ENCODE measurements at regions not wholly inside any gene's neighbourhood (a gene's known extent, or its start where the extent isn't known, plus 50 kb on each side); places are given as distances from the start of the nearest gene placed in this dataset.

DNA sequence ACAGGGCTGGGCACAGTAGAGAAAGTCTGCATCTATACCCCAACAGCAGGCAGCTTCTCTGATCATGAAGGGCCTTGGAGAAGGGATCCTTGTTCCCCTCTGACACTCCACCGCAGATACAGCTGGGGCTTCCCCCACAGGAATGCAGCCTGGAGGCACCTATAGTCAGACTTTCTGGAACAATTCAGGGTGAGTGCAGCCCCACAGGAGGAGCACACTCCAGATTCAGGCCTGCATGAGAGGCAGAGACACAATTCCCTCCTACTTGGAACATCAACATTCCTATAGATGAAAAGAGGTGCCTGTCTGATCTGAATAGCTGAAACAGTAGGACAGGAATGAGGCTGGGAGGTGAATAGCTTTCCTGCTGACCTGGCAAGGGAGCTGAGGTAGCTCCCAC, 1298.0 kb upstream of the CNTN5 start:
- no peak for TF ChIP-seq CTCF (conservative IDR thresholded peaks at IDR 0.05; ENCODE audit: control insufficient read depth, insufficient read depth, low read depth, low read length)
- no peak overlapping the region for H3K4me3 ChIP-seq (ENCODE audit: control insufficient read depth, low read depth, low read length)
- no peak for DNase-seq (ENCODE audit: low read depth)

DNA sequence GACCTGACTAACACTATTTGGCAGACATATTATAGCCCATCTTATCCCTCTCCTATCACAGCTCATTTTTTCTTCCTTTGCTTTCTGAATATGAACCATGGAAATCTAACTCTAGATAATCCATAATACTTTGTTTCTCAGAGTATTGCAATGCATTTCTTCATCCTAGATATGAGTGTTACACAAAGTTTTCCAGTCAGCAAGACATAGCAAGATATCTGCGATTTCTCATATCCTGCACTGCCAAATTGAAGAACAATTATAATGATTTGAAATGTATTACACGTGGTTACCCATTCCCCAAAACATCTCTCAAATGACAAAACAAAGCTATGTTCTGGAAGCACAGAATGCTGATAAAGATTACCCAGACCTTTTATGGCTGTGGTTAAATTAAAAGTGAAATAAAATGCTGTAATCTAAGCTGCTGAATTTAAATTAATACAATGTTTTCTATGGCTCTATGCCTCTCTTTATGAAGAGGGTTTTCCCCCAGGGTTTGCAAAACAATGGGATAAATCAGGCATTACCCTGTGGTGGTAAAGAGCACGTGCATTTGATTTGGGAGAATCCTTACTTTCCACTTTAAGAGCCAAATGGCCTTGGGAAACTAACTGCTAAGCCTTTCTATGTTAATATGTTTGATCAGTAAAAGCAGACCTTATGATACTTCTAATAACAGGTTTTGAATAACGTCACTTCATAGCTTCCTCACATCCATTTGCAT, 1291.0 kb upstream of the CNTN5 start:
- no peak for TF ChIP-seq CTCF (conservative IDR thresholded peaks at IDR 0.05; ENCODE audit: control insufficient read depth, insufficient read depth, low read depth, low read length)
- DNase-seq (ENCODE audit: low read depth) = no peak
- H3K4me3 ChIP-seq (ENCODE audit: control insufficient read depth, low read depth, low read length) = no peak overlapping the region

DNA sequence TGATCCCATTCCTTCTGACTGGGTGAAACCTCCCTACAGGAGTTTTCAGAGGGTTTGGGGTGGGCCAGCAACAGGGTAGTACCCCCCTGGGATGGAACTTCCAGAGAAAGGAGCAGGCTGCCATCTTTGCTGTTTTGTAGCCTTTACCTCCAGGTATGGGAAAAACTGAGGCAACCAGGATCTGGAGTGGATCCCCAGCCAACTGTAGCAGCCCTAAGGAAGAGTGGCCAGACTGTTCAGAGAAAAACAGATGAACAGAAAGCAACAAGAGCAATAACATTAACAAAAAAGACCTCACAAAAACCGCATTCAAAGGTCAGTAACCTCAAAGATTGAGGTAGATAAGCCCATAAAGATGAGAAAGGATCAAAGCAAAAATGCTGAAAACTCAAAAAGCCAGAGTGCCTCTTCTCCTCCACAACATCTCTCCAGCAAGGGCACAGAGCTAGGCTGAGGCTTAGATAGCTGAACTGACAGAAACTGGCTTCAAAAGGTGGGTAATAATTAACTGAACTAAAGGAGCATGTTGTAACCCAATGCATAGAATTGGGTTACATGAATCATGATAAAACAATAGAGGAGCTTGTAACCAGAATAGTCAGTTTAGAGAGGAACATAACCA, 1288.6 kb upstream of the CNTN5 start:
- no peak for DNase-seq (ENCODE audit: low read depth)
- no peak for TF ChIP-seq CTCF (conservative IDR thresholded peaks at IDR 0.05; ENCODE audit: control insufficient read depth, insufficient read depth, low read depth, low read length)
- no peak overlapping the region for H3K4me3 ChIP-seq (ENCODE audit: control insufficient read depth, low read depth, low read length)

- H3K4me3 ChIP-seq (ENCODE audit: control insufficient read depth, low read depth, low read length) = no peak overlapping the region
- DNase-seq (ENCODE audit: low read depth) = no peak
- no peak for TF ChIP-seq CTCF (conservative IDR thresholded peaks at IDR 0.05; ENCODE audit: control insufficient read depth, insufficient read depth, low read depth, low read length)
Observed at GRCh38 chr11:97738751-97739150, 1282.0 kb upstream of the CNTN5 start.

DNA sequence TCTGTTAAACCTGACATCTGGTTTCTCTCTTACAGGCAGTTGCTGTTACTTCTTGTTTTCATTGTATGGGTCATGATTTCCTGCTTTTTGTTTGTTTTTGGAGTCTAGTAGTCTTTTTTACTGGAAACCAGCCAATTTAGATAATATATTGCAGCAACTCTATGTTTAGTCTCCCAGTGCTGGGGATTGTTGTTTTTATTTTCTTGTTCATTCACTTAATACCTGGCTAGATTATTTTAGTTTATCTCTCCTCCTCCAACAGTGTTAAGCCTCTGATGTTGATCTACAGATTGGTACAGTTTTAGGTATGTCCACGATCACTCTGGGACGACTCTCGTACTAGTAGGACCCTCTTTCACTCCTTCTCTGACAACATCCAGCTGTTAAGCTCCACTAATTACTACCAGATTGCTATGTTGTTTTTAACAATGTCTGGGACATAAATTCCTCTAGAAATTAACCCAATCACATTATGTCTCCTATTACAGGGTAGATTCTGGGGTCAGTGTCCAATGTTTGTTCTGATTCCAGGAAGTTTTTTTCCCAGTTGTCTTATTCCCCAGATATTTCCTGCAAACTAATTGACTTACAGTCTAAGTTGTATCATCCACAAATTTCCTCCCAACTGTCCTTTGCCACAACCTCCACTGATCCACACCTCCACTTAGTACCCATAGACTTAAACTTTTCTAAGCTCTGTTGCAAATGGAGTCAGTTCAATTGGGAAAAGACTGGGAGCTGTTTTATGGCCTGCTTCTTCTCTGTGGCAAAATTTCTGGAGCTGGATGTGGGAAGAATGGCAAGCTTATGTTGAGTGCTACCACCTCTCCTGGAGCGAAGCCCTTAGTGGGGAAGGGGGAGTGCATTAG, 1280.6 kb upstream of the CNTN5 start:
- H3K4me3 ChIP-seq (ENCODE audit: control insufficient read depth, low read depth, low read length) = no peak overlapping the region
- peak; percentile 48 for DNase-seq (ENCODE audit: low read depth)
- no peak for TF ChIP-seq CTCF (conservative IDR thresholded peaks at IDR 0.05; ENCODE audit: control insufficient read depth, insufficient read depth, low read depth, low read length)

- no peak for DNase-seq (ENCODE audit: low read depth)
- H3K4me3 ChIP-seq (ENCODE audit: control insufficient read depth, low read depth, low read length) = no peak overlapping the region
- TF ChIP-seq CTCF (conservative IDR thresholded peaks at IDR 0.05; ENCODE audit: control insufficient read depth, insufficient read depth, low read depth, low read length) = no peak
Observed at GRCh38 chr11:97740801-97741151, 1280.0 kb upstream of the CNTN5 start.

All from fibroblast of mammary gland (primary cell).